ENCODE measurements at regions not wholly inside any gene's neighbourhood (a gene's known extent, or its start where the extent isn't known, plus 50 kb on each side); places are given as distances from the start of the nearest gene placed in this dataset.
A peak's percentile ranks its signal among the peaks of the same experiment; 100 is the strongest.

DNA sequence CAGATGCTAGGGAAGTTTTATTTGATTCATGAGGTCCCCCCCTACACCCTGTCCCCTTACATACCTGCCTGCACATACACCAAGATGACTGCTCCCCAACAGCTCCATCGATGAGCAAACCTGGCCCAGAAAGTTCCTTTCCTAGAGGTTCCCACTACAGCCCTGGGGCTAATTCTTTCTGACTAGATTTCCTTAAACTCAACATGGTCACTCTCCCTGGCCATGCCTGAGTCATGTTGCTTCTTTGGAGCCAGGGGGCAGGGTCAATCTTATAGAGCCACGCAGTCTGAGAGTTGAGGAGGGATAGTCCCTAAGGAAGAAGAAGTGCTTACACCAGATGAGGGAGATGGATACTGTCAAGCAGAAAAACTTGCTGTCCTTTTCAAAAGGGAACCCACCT is 67.7 kb upstream of the GLI2 start:
- TF ChIP-seq, protein P1, sequence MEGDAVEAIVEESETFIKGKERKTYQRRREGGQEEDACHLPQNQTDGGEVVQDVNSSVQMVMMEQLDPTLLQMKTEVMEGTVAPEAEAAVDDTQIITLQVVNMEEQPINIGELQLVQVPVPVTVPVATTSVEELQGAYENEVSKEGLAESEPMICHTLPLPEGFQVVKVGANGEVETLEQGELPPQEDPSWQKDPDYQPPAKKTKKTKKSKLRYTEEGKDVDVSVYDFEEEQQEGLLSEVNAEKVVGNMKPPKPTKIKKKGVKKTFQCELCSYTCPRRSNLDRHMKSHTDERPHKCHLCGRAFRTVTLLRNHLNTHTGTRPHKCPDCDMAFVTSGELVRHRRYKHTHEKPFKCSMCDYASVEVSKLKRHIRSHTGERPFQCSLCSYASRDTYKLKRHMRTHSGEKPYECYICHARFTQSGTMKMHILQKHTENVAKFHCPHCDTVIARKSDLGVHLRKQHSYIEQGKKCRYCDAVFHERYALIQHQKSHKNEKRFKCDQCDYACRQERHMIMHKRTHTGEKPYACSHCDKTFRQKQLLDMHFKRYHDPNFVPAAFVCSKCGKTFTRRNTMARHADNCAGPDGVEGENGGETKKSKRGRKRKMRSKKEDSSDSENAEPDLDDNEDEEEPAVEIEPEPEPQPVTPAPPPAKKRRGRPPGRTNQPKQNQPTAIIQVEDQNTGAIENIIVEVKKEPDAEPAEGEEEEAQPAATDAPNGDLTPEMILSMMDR (IDR thresholded peaks at IDR 0.05; ENCODE audit: insufficient read depth, missing control alignments), result no peak
- DNase-seq (ENCODE audit: insufficient read length, low spot score) (no peak), FAIRE-seq (no peak)

DNA sequence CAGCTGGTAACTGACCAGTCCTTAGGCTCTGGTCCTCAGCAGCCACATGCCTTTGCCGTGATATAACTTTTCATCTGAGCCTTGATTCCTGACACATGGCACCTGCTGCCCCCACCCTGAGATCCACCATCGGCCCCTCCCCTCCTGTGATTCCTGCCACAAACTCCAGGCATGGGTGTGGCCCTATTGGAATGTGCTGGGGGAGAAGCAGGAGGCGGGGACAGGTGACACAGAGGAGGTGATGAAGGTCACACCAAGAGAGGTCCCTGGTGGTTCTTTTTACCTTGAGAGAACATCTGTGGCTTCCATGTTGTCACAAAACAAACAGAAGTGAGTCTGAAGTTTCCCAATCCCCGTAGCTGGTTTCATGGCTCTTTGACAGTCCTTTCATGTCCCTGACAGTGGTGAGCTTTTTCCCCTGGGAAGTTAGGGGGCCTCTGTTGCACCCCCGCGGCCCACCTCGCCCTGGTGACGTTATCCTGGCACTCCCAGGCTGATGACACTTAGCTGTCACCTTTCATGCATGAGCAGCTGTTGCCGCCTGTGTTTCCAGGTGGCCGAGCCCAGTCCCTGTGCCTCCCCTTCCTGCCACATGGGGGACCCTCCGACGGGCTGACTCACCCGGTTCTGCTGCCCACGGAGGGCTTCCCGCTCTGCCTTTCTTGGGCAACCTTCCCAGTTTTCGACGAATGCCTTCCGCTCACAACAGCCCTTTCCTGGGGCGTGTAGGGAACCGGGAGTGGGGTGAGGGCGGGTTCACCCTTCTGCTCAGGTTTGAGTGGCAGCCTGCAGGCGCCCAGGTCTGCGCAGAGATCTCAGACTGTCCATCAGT is 66.3 kb upstream of the GLI2 start:
- TF ChIP-seq, protein P1 (IDR thresholded peaks at IDR 0.05; ENCODE audit: insufficient read depth, missing control alignments), result peak; percentile 34
- DNase-seq (ENCODE audit: insufficient read length, low spot score) (no peak), FAIRE-seq (no peak)

DNA sequence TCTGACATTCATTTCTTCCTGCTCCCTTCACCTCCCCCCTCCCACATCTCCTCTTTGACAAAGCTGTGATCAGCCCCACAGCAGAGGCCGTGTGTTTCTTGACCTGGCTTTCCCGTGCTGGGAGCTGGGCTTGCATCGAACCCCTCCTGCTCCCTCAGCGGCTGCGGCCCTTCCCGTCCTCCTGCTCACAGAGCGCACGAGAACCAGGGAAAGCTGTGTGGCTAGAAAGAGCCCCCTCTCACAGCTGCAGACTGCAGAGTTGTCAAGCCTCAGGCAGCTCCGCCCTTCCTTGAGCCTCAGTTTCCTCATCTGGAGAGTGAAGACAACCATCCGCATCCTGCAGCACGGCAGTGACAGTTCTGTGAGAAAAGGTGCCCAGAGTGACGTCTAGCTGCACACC is 65.7 kb upstream of the GLI2 start:
- FAIRE-seq (no peak), DNase-seq (ENCODE audit: insufficient read length, low spot score) (no peak)
- TF ChIP-seq, protein P1 (IDR thresholded peaks at IDR 0.05; ENCODE audit: insufficient read depth, missing control alignments), result no peak

DNA sequence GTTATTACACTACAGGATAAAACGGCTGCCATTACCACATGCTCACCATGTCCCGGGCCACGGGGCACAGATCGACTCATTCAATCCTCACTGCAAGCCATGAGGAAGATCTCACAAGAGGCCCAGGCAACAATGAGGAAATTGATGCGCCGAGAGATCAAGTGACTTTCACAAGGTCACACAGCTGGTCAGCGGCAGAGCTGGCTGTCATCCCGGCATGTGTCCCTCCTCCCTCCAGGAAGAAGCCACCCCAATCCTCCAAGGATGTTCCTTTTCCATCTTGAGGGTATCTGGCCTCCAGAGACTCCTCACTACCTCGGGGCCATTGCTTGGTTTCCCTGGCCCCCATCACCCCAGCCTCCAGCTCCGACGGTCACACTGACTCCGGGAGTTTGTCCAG is 65.3 kb upstream of the GLI2 start:
- TF ChIP-seq, protein P1 (IDR thresholded peaks at IDR 0.05; ENCODE audit: insufficient read depth, missing control alignments), result no peak
- no peak for FAIRE-seq

DNA sequence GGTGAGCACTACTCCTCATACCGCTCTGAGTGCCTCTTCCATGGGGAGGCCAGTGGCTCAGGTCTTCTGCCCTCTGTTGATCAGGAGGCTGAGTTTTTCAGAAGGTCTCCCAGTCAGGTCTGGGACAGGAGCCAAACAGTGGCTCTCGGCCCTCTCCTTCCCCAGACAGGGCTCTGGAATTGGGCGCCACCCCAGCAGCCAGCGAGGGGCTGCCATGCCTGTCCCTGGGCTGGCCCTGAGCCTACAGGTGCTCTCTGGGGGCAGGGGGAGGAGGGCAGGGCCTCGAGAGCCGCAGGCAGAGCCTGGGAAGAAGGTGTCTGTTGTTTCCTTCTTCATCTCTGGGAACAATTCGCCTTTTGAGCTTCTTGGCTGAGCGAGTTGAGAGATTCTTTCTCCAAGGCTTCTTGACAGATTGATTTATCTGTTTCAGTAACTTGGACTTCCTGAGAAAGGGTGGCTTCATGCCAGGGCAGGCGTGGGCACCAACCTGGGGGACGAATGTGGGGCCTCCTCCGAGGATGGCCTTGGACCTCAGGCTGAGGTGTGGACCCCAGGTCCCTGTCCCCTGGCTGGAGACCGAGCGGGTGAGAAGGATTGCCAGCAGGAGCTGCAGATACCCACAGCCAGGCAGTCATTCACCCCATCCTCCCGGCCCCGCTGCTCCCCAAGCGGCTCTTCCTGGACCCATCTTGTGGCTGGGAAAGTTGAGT is 64.7 kb upstream of the GLI2 start:
- TF ChIP-seq, protein P1 (IDR thresholded peaks at IDR 0.05; ENCODE audit: insufficient read depth, missing control alignments), result no peak
- DNase-seq (ENCODE audit: insufficient read length, low spot score), result no peak

More for the DNA sequence above, 65.3 kb upstream of the GLI2 start:
- DNase-seq (ENCODE audit: insufficient read length, low spot score), result no peak

DNA sequence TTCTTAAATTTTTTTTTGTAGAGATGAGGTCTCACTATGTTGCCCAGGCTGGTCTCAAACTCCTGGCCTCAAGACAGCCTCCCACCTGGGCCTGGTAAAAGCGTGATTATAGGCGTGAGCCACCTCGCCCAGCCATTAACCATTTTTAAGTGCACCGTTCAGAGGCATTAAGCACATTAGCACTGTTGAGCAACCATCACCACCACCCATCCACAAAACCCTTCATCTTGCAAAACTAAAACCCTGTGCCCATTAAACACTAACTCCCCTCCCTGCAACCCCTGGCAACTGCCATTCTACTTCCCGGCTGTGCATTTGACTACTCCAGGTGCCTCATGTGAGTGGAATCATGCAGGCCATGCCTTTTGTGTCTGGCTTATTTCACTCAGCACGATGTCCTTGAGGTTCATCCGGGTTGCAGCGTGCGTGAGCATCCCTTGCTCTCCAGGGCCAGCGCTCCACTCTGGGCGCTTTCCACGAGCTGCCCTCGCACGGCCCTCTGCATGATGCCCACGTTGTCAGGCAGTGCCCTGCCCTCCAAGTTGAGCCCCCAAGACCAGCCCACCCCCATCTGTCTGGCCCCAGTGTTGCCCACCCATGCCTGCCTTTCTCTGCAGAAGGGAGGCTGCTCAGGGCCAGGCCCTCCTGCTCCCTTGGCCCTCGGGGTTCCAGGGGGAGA is 63.0 kb upstream of the GLI2 start:
- DNase-seq (ENCODE audit: insufficient read length, low spot score) (no peak), FAIRE-seq (no peak)

More for the DNA sequence above, 64.7 kb upstream of the GLI2 start:
- no peak for FAIRE-seq

More for the DNA sequence above, 63.0 kb upstream of the GLI2 start:
- TF ChIP-seq, protein P1 (IDR thresholded peaks at IDR 0.05; ENCODE audit: insufficient read depth, missing control alignments), result no peak
